ENCODE measurements at regions not wholly inside any gene's neighbourhood (a gene's known extent, or its start where the extent isn't known, plus 50 kb on each side); places are given as distances from the start of the nearest gene placed in this dataset.

- TF ChIP-seq CTCF (IDR thresholded peaks at IDR 0.05) (no peak), POLR2A (IDR thresholded peaks at IDR 0.05) (no peak)
Observed at GRCh38 chr3:94593526-94594150, 530.8 kb downstream of the NSUN3 start.
